ENCODE measurements at regions not wholly inside any gene's neighbourhood (a gene's known extent, or its start where the extent isn't known, plus 50 kb on each side); places are given as distances from the start of the nearest gene placed in this dataset.

DNA sequence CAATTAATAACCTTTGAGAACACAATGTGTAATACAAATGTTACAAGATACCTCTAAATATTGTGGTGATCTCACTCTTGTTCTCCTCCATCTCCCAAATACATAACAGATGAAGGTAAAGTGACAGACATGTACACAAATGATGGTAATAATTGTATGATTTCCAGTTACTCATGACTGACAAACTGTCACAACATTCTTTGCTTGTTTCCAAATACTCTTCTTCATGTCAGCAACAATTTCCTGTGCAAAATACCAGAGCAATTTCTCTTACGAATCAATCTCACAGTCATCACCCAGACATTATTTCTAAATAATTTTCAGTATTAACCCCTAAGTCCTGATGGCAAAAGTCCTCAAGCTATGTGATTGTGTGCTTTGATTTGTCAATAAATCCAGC lies 92.9 kb downstream of the RPS12 start:
- H4K5ac ChIP-seq (ENCODE audit: insufficient read length, low read depth, low read length) = no peak overlapping the region
- no peaks in the 10 kb centered on the region for H3K27me3 ChIP-seq (replicated peaks in 1 of 4; ENCODE audit: control insufficient read depth in 3 of 4, extremely low read depth in 1 of 4, insufficient read depth in 3 of 4, low read length in 3 of 4)
- no peaks in the 10 kb centered on the region for H4K20me1 ChIP-seq (replicated peaks in 1 of 2; ENCODE audit: control insufficient read depth in 1 of 2, insufficient read depth in 2 of 2, low read length in 2 of 2)
- DNase-seq (ENCODE audit: low read depth in 1 of 2, low spot score in 2 of 2) (no peak), FAIRE-seq (no peak)
- no peaks in the 10 kb centered on the region for H3K9me3 ChIP-seq (ENCODE audit: insufficient read depth in 2 of 2, low read depth in 1 of 2, low read length in 1 of 2)
- H2BK12ac ChIP-seq (ENCODE audit: low read depth, low read length) = no peak overlapping the region
- no peak overlapping the region for H4K91ac ChIP-seq (replicated peaks; ENCODE audit: insufficient read length, low read length)
- no peak overlapping the region for H4K8ac ChIP-seq (ENCODE audit: extremely low read depth, insufficient read depth, low read length)
- ChIA-PET CTCF (ENCODE audit: partially characterized antibody) (no interaction called here), POLR2A (ENCODE audit: partially characterized antibody) (no interaction called here)
- no peak overlapping the region for H3K27ac ChIP-seq (ENCODE audit: low read depth, low read length)
- no peaks in the 10 kb centered on the region for H3K36me3 ChIP-seq (ENCODE audit: control insufficient read depth in 2 of 4, insufficient read depth in 4 of 4, low read length in 3 of 4)
- H2BK15ac ChIP-seq (ENCODE audit: low read length) = no peak overlapping the region
- no peak overlapping the region for H2BK5ac ChIP-seq (ENCODE audit: low read depth, low read length)
- no peak overlapping the region for H2BK20ac ChIP-seq (ENCODE audit: low read length)
- H2AFZ ChIP-seq (ENCODE audit: low read length) = no peak overlapping the region
- no peak overlapping the region for H2AK5ac ChIP-seq (ENCODE audit: low read depth, low read length)
- H3K79me2 ChIP-seq (ENCODE audit: control insufficient read depth in 1 of 2, insufficient read depth in 2 of 2, low read length in 2 of 2) = no peaks in the 10 kb centered on the region
- H2BK120ac ChIP-seq (replicated peaks; ENCODE audit: low read depth, low read length) = no peak overlapping the region
- H3K4me1 ChIP-seq (replicated peaks in 1 of 4; ENCODE audit: control insufficient read depth in 3 of 4, insufficient read depth in 4 of 4, low read length in 3 of 4) = no peaks in the 10 kb centered on the region
- no peaks in the 10 kb centered on the region for H3K79me1 ChIP-seq (ENCODE audit: low read depth, low read length)
- 91% methylated on average over 1 of the region's 1 CpG; no CpG with 5 or more reads in 1 of the 2 experiments for WGBS, 2 experiments (ENCODE audit: extremely low coverage in 1 of 2, insufficient coverage in 1 of 2, insufficient read length in 1 of 2, insufficient replicate concordance in 2 of 2, low coverage in 1 of 2, low lambda C conversion rate in 2 of 2, missing lambda C conversion rate in 1 of 2)
- H3K56ac ChIP-seq (replicated peaks; ENCODE audit: insufficient read length, low read depth, low read length) = no peak overlapping the region
- no peak overlapping the region for H3K4me2 ChIP-seq (ENCODE audit: insufficient read depth in 1 of 2, low read depth in 2 of 2, low read length in 2 of 2)
- no peak overlapping the region for H3K14ac ChIP-seq (ENCODE audit: insufficient read length)
- H3K4ac ChIP-seq (replicated peaks; ENCODE audit: insufficient read length, low read depth, low read length) = no peak overlapping the region
- no peaks in the 10 kb centered on the region for H3K23me2 ChIP-seq (ENCODE audit: low read depth, low read length)
- H3K4me3 ChIP-seq (ENCODE audit: extremely low read depth in 1 of 4, insufficient read depth in 2 of 4, low read depth in 3 of 4, low read length in 4 of 4) = no peak overlapping the region
- H3K18ac ChIP-seq (ENCODE audit: extremely low read depth, low read length) = no peak overlapping the region
- H3K23ac ChIP-seq (ENCODE audit: insufficient read length) = no peak overlapping the region
- H3K9ac ChIP-seq (replicated peaks in 1 of 4; ENCODE audit: extremely low read depth in 1 of 4, low read depth in 3 of 4, low read length in 3 of 4) = no peak overlapping the region
- TF ChIP-seq, protein P1, sequence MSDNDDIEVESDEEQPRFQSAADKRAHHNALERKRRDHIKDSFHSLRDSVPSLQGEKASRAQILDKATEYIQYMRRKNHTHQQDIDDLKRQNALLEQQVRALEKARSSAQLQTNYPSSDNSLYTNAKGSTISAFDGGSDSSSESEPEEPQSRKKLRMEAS (IDR thresholded peaks at IDR 0.05) = no peak
- TF ChIP-seq JUN (IDR thresholded peaks at IDR 0.05; ENCODE audit: low read depth, low read length) (no peak), POLR2A (IDR thresholded peaks at IDR 0.05; ENCODE audit: control extremely low read depth in 1 of 2, low read depth in 2 of 2, low read length in 2 of 2) (no peak), BCL11A (IDR thresholded peaks at IDR 0.05; ENCODE audit: low read depth in 2 of 2, low read length in 2 of 2) (no peak)

Measured in H1 (cell line).